Memory B cell (primary cell): ENCODE measurements at regions not wholly inside any gene's neighbourhood (a gene's known extent, or its start where the extent isn't known, plus 50 kb on each side); places are given as distances from the start of the nearest gene placed in this dataset.

Experiments used
- ATAC-seq: fragments of 150-1000 bp; cut with Tn5 transposase; 2 replicates; pipeline ENCODE4 v1.10.0; 2021; ENCODE audit warnings: low read depth, mild to moderate bottlenecking, moderate library complexity
- DNase-seq, 2 donors: peaks; one replicate each; pipeline ENCODE4 v3.0.0; 2022; ENCODE audit warnings: low spot score in 2 of 2
- H3K27ac Mint-ChIP-seq: one replicate; pipeline ENCODE4 v1.8.0; 2022; ENCODE audit warnings: mild to moderate bottlenecking, moderate library complexity, mixed read lengths
- H3K27me3 Mint-ChIP-seq: one replicate; pipeline ENCODE4 v1.8.0; 2022; ENCODE audit warnings: mixed read lengths
- H3K36me3 Mint-ChIP-seq: one replicate; pipeline ENCODE4 v1.8.0; 2022; ENCODE audit warnings: mild to moderate bottlenecking, mixed read lengths
- H3K4me1 Mint-ChIP-seq: one replicate; pipeline ENCODE4 v1.8.0; 2022; ENCODE audit warnings: mixed read lengths
- H3K4me3 Mint-ChIP-seq: one replicate; pipeline ENCODE4 v1.8.0; 2022; ENCODE audit warnings: mild to moderate bottlenecking, moderate library complexity, mixed read lengths
- H3K9me3 Mint-ChIP-seq: one replicate; pipeline ENCODE4 v1.8.0; 2022; ENCODE audit warnings: mixed read lengths

GRCh38 chr14:86597279-86597678, 1067.3 kb downstream of the FLRT2 start:
- ATAC-seq = no peak
- no peak for DNase-seq
- peaks cover 4% of the 10 kb centered on the region for H3K9me3 Mint-ChIP-seq
- H3K27me3 Mint-ChIP-seq = no peaks in the 10 kb centered on the region
- H3K27ac Mint-ChIP-seq = no peak overlapping the region
- no peaks in the 10 kb centered on the region for H3K4me1 Mint-ChIP-seq
- H3K36me3 Mint-ChIP-seq = no peaks in the 10 kb centered on the region
- no peak overlapping the region for H3K4me3 Mint-ChIP-seq

- no peaks in the 10 kb centered on the region for H3K4me1 Mint-ChIP-seq
- DNase-seq = no peak
Measured at GRCh38 chr14:86596024-86596423, 1066.1 kb downstream of the FLRT2 start.

GRCh38 chr14:86575141-86575540, 1045.2 kb downstream of the FLRT2 start:
- Mint-ChIP-seq H3K27me3 (no peaks in the 10 kb centered on the region), H3K4me1 (no peaks in the 10 kb centered on the region), H3K4me3 (no peak overlapping the region), H3K36me3 (no peaks in the 10 kb centered on the region), H3K27ac (no peak overlapping the region), H3K9me3 (peaks cover 7% of the 10 kb centered on the region)
- ATAC-seq (no peak), DNase-seq (no peak)

More at GRCh38 chr14:86596024-86596423, 1066.1 kb downstream of the FLRT2 start:
- H3K36me3 Mint-ChIP-seq = no peaks in the 10 kb centered on the region
- no peak for ATAC-seq
- H3K4me3 Mint-ChIP-seq = no peak overlapping the region
- H3K9me3 Mint-ChIP-seq = peaks cover 2% of the 10 kb centered on the region
- H3K27me3 Mint-ChIP-seq = no peaks in the 10 kb centered on the region
- no peak overlapping the region for H3K27ac Mint-ChIP-seq

- Mint-ChIP-seq H3K4me1 (no peaks in the 10 kb centered on the region), H3K27ac (no peak overlapping the region), H3K4me3 (no peak overlapping the region), H3K27me3 (no peaks in the 10 kb centered on the region), H3K36me3 (no peaks in the 10 kb centered on the region), H3K9me3 (peaks cover 7% of the 10 kb centered on the region)
- ATAC-seq (no peak), DNase-seq (no peak)
Measured at GRCh38 chr14:86574778-86575129, 1044.8 kb downstream of the FLRT2 start.

GRCh38 chr14:86574051-86574777, 1044.3 kb downstream of the FLRT2 start:
- H3K36me3 Mint-ChIP-seq = no peaks in the 10 kb centered on the region
- H3K4me1 Mint-ChIP-seq = no peaks in the 10 kb centered on the region
- peaks cover 7% of the 10 kb centered on the region for H3K9me3 Mint-ChIP-seq
- no peak for ATAC-seq
- no peak for DNase-seq
- H3K4me3 Mint-ChIP-seq = no peak overlapping the region
- H3K27ac Mint-ChIP-seq = no peak overlapping the region
- H3K27me3 Mint-ChIP-seq = no peaks in the 10 kb centered on the region

- ATAC-seq (no peak), DNase-seq (no peak)
- Mint-ChIP-seq H3K27ac (no peak overlapping the region), H3K4me3 (no peak overlapping the region), H3K36me3 (no peaks in the 10 kb centered on the region), H3K4me1 (no peaks in the 10 kb centered on the region), H3K27me3 (no peaks in the 10 kb centered on the region), H3K9me3 (peaks cover 5% of the 10 kb centered on the region)
Measured at GRCh38 chr14:86570371-86570770, 1040.4 kb downstream of the FLRT2 start.

- no peak overlapping the region for H3K4me3 Mint-ChIP-seq
- no peaks in the 10 kb centered on the region for H3K4me1 Mint-ChIP-seq
- no peaks in the 10 kb centered on the region for H3K36me3 Mint-ChIP-seq
- no peak overlapping the region for H3K27ac Mint-ChIP-seq
- DNase-seq = no peak
- ATAC-seq = no peak
- no peaks in the 10 kb centered on the region for H3K27me3 Mint-ChIP-seq
- peaks cover 2% of the 10 kb centered on the region for H3K9me3 Mint-ChIP-seq
Measured at GRCh38 chr14:86543521-86543920, 1013.6 kb downstream of the FLRT2 start.

GRCh38 chr14:86541972-86542371, 1012.0 kb downstream of the FLRT2 start:
- no peak for ATAC-seq
- Mint-ChIP-seq H3K27me3 (no peaks in the 10 kb centered on the region), H3K9me3 (peaks cover 2% of the 10 kb centered on the region), H3K4me3 (no peak overlapping the region), H3K36me3 (no peaks in the 10 kb centered on the region), H3K4me1 (no peaks in the 10 kb centered on the region), H3K27ac (no peak overlapping the region)
- no peak for DNase-seq

GRCh38 chr14:86540636-86541247, 1010.8 kb downstream of the FLRT2 start:
- Mint-ChIP-seq H3K9me3 (peaks cover 2% of the 10 kb centered on the region), H3K27me3 (no peaks in the 10 kb centered on the region), H3K27ac (no peak overlapping the region), H3K4me1 (no peaks in the 10 kb centered on the region), H3K4me3 (no peak overlapping the region), H3K36me3 (no peaks in the 10 kb centered on the region)
- DNase-seq (no peak), ATAC-seq (no peak)

- H3K4me3 Mint-ChIP-seq = no peak overlapping the region
- no peaks in the 10 kb centered on the region for H3K9me3 Mint-ChIP-seq
- H3K4me1 Mint-ChIP-seq = no peaks in the 10 kb centered on the region
- no peak overlapping the region for H3K27ac Mint-ChIP-seq
- ATAC-seq (no peak), DNase-seq (no peak)
- no peaks in the 10 kb centered on the region for H3K36me3 Mint-ChIP-seq
- H3K27me3 Mint-ChIP-seq = no peaks in the 10 kb centered on the region
Measured at GRCh38 chr14:86539361-86540070, 1009.6 kb downstream of the FLRT2 start.

GRCh38 chr14:86533834-86534233, 1003.9 kb downstream of the FLRT2 start:
- peaks cover 1% of the 10 kb centered on the region for H3K9me3 Mint-ChIP-seq
- H3K27me3 Mint-ChIP-seq = no peaks in the 10 kb centered on the region
- no peak for ATAC-seq
- H3K27ac Mint-ChIP-seq = no peak overlapping the region
- no peaks in the 10 kb centered on the region for H3K4me1 Mint-ChIP-seq
- no peaks in the 10 kb centered on the region for H3K36me3 Mint-ChIP-seq
- no peak overlapping the region for H3K4me3 Mint-ChIP-seq
- DNase-seq = no peak

GRCh38 chr14:86532219-86532618, 1002.3 kb downstream of the FLRT2 start:
- peaks cover 1% of the 10 kb centered on the region for H3K9me3 Mint-ChIP-seq
- no peak overlapping the region for H3K4me3 Mint-ChIP-seq
- ATAC-seq (no peak), DNase-seq (no peak)
- H3K27ac Mint-ChIP-seq = no peak overlapping the region
- no peaks in the 10 kb centered on the region for H3K4me1 Mint-ChIP-seq
- no peaks in the 10 kb centered on the region for H3K27me3 Mint-ChIP-seq
- no peaks in the 10 kb centered on the region for H3K36me3 Mint-ChIP-seq

- Mint-ChIP-seq H3K4me1 (no peaks in the 10 kb centered on the region), H3K27ac (no peak overlapping the region), H3K9me3 (peaks cover 1% of the 10 kb centered on the region), H3K36me3 (no peaks in the 10 kb centered on the region), H3K27me3 (no peaks in the 10 kb centered on the region), H3K4me3 (no peak overlapping the region)
- ATAC-seq (no peak), DNase-seq (no peak)
Measured at GRCh38 chr14:86530457-86530856, 1000.5 kb downstream of the FLRT2 start.

GRCh38 chr14:86527312-86527711, 997.4 kb downstream of the FLRT2 start:
- no peak overlapping the region for H3K27ac Mint-ChIP-seq
- no peaks in the 10 kb centered on the region for H3K27me3 Mint-ChIP-seq
- H3K36me3 Mint-ChIP-seq = no peaks in the 10 kb centered on the region
- ATAC-seq (no peak), DNase-seq (no peak)
- H3K4me3 Mint-ChIP-seq = no peak overlapping the region
- no peaks in the 10 kb centered on the region for H3K4me1 Mint-ChIP-seq
- H3K9me3 Mint-ChIP-seq = no peaks in the 10 kb centered on the region
